Thyroid gland (tissue), 4 donors: ENCODE measurements at regions not wholly inside any gene's neighbourhood (a gene's known extent, or its start where the extent isn't known, plus 50 kb on each side); places are given as distances from the start of the nearest gene placed in this dataset.
"Not testable (repeated sequence)": the region's sequence is repeated elsewhere in the genome, so short reads cannot be mapped to it uniquely, and the experiment has no call there.

Experiments
- DNase-seq, 2 donors: peaks; one replicate each; pipeline ENCODE4 v3.0.0-alpha.2; 2019
- H3K27ac ChIP-seq, 3 donors: fragments of 200-600 bp; sonication (generic); 1 replicate in 2 of 3; 2 replicates in 1 of 3; pipeline ENCODE4 v1.5.1; 2016 to 2019; ENCODE audit warnings: mild to moderate bottlenecking in 1 of 3, moderate library complexity in 1 of 3
- H3K27me3 ChIP-seq: fragments of 200-600 bp; sonication (generic); one replicate; pipeline ENCODE4 v1.5.1; 2019
- H3K36me3 ChIP-seq, 2 donors: fragments of 200-600 bp; sonication (generic); one replicate each; pipeline ENCODE4 v1.5.1; 2016 to 2019
- H3K4me1 ChIP-seq, 2 donors: fragments of 200-600 bp; sonication (generic); one replicate each; pipeline ENCODE4 v1.5.1; 2017 to 2019
- H3K4me3 ChIP-seq, 3 donors: fragments of 200-600 bp; sonication (generic); replicated peaks in 1 of 3; 1 replicate in 2 of 3; 2 replicates in 1 of 3; pipeline ENCODE4 v1.5.1; 2016; ENCODE audit warnings: mild to moderate bottlenecking in 1 of 3
- H3K9me3 ChIP-seq: fragments of 200-600 bp; sonication (generic); one replicate; pipeline ENCODE4 v1.5.1; 2017
- CTCF ChIP-seq, 6 experiments: fragments of 200-600 bp in 3 of 6; fragments of 450-650 bp in 3 of 6; sonication (generic) in 3 of 6; IDR thresholded peaks; one replicate each; pipeline ENCODE4 v1.5.1; 2016 to 2019; ENCODE audit warnings: antibody characterized with exemption in 6 of 6, mild to moderate bottlenecking in 2 of 6, inconsistent platforms in 1 of 6, moderate library complexity in 1 of 6
- POLR2A ChIP-seq, 2 donors: fragments of 450-650 bp; IDR thresholded peaks; one replicate each; pipeline ENCODE4 v1.6.1; 2017; ENCODE audit warnings: antibody characterized with exemption in 2 of 2, mild to moderate bottlenecking in 2 of 2, moderate library complexity in 1 of 2
- WGBS, 2 donors: methylation state at CpG; one replicate each; pipeline ENCODE4 v1.1.5; 2017; 5-methylcytosine and 5-hydroxymethylcytosine counted together
- intact Hi-C: fragments of 100-400 bp; cut with DNase I; formaldehyde crosslinking; loops from one replicate; pipeline ENCODE4 v1.15.1; 2023

GRCh38 chr12:62045211-62045610 is 215.0 kb upstream of the USP15 start:
- Histone ChIP-seq H3K4me3 (no peak overlapping the region), H3K4me1 (no peaks in the 10 kb centered on the region), H3K27me3 (no peaks in the 10 kb centered on the region), H3K9me3 (no peaks in the 10 kb centered on the region), H3K27ac (no peak overlapping the region), H3K36me3 (no peaks in the 10 kb centered on the region)
- DNase-seq: no peak
- intact Hi-C loops: no loop called here
- WGBS, 2 donors: 57 to 76% methylated on average over 2 of the region's 2 CpGs
- no peak for TF ChIP-seq CTCF (IDR thresholded peaks at IDR 0.05)
- no peak for TF ChIP-seq POLR2A (IDR thresholded peaks at IDR 0.05)

DNA sequence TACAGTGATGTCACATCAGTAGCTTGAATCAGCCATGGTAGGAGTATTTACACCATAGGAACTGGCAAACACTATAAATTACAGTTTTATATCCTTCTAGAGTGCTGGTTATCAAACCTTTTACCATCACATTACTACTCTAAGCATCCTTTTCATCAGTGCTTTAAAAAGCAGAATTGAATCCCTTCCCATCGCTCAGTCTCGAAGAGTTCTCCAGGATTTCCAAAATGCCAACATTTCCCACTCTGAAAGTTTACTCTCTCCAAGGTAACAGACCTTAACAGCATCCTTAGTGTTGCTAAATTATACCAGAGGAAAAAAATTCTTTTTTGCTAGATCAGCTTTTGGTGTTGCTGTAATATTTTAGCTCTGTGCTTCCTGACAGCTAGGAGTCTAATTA is 209.4 kb upstream of the USP15 start:
- 97 to 98% methylated on average over 2 of the region's 2 CpGs for WGBS, 2 donors
- intact Hi-C loops: no loop called here
- Histone ChIP-seq H3K9me3 (no peaks in the 10 kb centered on the region), H3K27ac (no peak overlapping the region), H3K4me1 (no peaks in the 10 kb centered on the region), H3K36me3 (no peaks in the 10 kb centered on the region), H3K27me3 (no peaks in the 10 kb centered on the region), H3K4me3 (no peak overlapping the region)
- no peak for TF ChIP-seq POLR2A (IDR thresholded peaks at IDR 0.05)
- no peak for TF ChIP-seq CTCF (IDR thresholded peaks at IDR 0.05)
- DNase-seq: no peak

- Histone ChIP-seq H3K27ac (no peak overlapping the region), H3K4me3 (no peak overlapping the region), H3K36me3 (no peaks in the 10 kb centered on the region), H3K9me3 (no peaks in the 10 kb centered on the region), H3K27me3 (no peaks in the 10 kb centered on the region), H3K4me1 (no peaks in the 10 kb centered on the region)
- no peak for DNase-seq
- TF ChIP-seq CTCF (IDR thresholded peaks at IDR 0.05): no peak
- intact Hi-C loops: no loop called here
Observed at GRCh38 chr12:62069976-62070375, 190.2 kb upstream of the USP15 start.

GRCh38 chr12:62073236-62073635 is 187.0 kb upstream of the USP15 start:
- intact Hi-C loops, H3K9me3 ChIP-seq, H3K36me3 ChIP-seq, H3K4me1 ChIP-seq, DNase-seq, H3K4me3 ChIP-seq, H3K27ac ChIP-seq, H3K27me3 ChIP-seq: not testable (repeated sequence)

- Histone ChIP-seq H3K27me3 (no peaks in the 10 kb centered on the region), H3K4me3 (no peak overlapping the region), H3K9me3 (no peaks in the 10 kb centered on the region), H3K27ac (no peak overlapping the region), H3K36me3 (no peaks in the 10 kb centered on the region), H3K4me1 (no peaks in the 10 kb centered on the region)
- DNase-seq: no peak
- intact Hi-C loops: no loop called here
- TF ChIP-seq POLR2A (IDR thresholded peaks at IDR 0.05): no peak
- TF ChIP-seq CTCF (IDR thresholded peaks at IDR 0.05): no peak
- 75 to 76% methylated on average over 1 of the region's 1 CpG for WGBS, 2 donors
Observed at GRCh38 chr12:62075870-62076269, 184.3 kb upstream of the USP15 start.

- 33 to 53% methylated on average over 6 of the region's 6 CpGs for WGBS, 2 donors
- intact Hi-C loops: no loop called here
- Histone ChIP-seq H3K4me3 (no peak overlapping the region), H3K36me3 (no peaks in the 10 kb centered on the region), H3K9me3 (no peaks in the 10 kb centered on the region), H3K27ac (no peak overlapping the region), H3K27me3 (no peaks in the 10 kb centered on the region), H3K4me1 (no peaks in the 10 kb centered on the region)
- no peak for TF ChIP-seq POLR2A (IDR thresholded peaks at IDR 0.05)
- no peak for TF ChIP-seq CTCF (IDR thresholded peaks at IDR 0.05)
- no peak for DNase-seq
Observed at GRCh38 chr12:62078020-62078419, 182.2 kb upstream of the USP15 start.
